Thymus (tissue), 11 donors: ENCODE measurements at regions not wholly inside any gene's neighbourhood (a gene's known extent, or its start where the extent isn't known, plus 50 kb on each side); places are given as distances from the start of the nearest gene placed in this dataset.
"Not testable (repeated sequence)": the region's sequence is repeated elsewhere in the genome, so short reads cannot be mapped to it uniquely, and the experiment has no call there.

ENCODE experiments used
- DNase-seq, 9 donors: peaks; one replicate each; pipeline ENCODE4 v3.0.0-alpha.2; 2013; ENCODE audit warnings: low spot score in 9 of 9, low read depth in 6 of 9, missing footprints in 1 of 9
- H3K27ac ChIP-seq, 2 donors: one replicate each; pipeline ENCODE4 v1.5.1; 2013; ENCODE audit warnings: control low read depth in 1 of 2, low read depth in 1 of 2, low read length in 1 of 2, mild to moderate bottlenecking in 1 of 2, moderate library complexity in 1 of 2
- H3K27me3 ChIP-seq, 2 donors: one replicate each; pipeline ENCODE4 v1.5.1; 2013; ENCODE audit warnings: low read length in 1 of 2; ENCODE audit not compliant: control insufficient read depth in 2 of 2, insufficient read depth in 1 of 2
- H3K36me3 ChIP-seq, 2 donors: one replicate each; pipeline ENCODE4 v1.5.1; 2013; ENCODE audit warnings: low read length in 1 of 2, mild to moderate bottlenecking in 1 of 2, moderate library complexity in 1 of 2; ENCODE audit not compliant: control insufficient read depth in 2 of 2, insufficient read depth in 2 of 2
- H3K4me1 ChIP-seq, 2 donors: one replicate each; pipeline ENCODE4 v1.5.1; 2013; ENCODE audit warnings: low read length in 2 of 2; ENCODE audit not compliant: control insufficient read depth in 2 of 2, insufficient read depth in 2 of 2
- H3K4me3 ChIP-seq, 2 donors: one replicate each; pipeline ENCODE4 v1.5.1; 2013; ENCODE audit warnings: low read length in 2 of 2, control low read depth in 1 of 2, mild to moderate bottlenecking in 1 of 2
- H3K9me3 ChIP-seq, 2 donors: one replicate each; pipeline ENCODE4 v1.5.1; 2013; ENCODE audit warnings: low read length in 1 of 2, mild to moderate bottlenecking in 1 of 2; ENCODE audit not compliant: control insufficient read depth in 2 of 2, insufficient read depth in 1 of 2
- WGBS: extraction: QIAGEN DNeasy Blood & Tissue Kit; methylation state at CpG from one replicate; pipeline ENCODE4 v1.1.7; 2013; 5-methylcytosine and 5-hydroxymethylcytosine counted together
- donor health status: healthy.

- H3K4me3 ChIP-seq, H3K27ac ChIP-seq, H3K4me1 ChIP-seq, DNase-seq, H3K9me3 ChIP-seq, H3K36me3 ChIP-seq, H3K27me3 ChIP-seq: not testable (repeated sequence)
Observed at GRCh38 chr2:87653373-87653772, 94.5 kb upstream of the PLGLB2 start.

GRCh38 chr2:87654136-87654814 is 93.6 kb upstream of the PLGLB2 start:
- H3K4me3 ChIP-seq, H3K27me3 ChIP-seq, H3K9me3 ChIP-seq, H3K27ac ChIP-seq, H3K36me3 ChIP-seq, DNase-seq, H3K4me1 ChIP-seq: not testable (repeated sequence)
- WGBS: 88% methylated on average over 6 of the region's 7 CpGs

- not testable (repeated sequence) for H3K27me3 ChIP-seq, H3K27ac ChIP-seq, DNase-seq, H3K9me3 ChIP-seq, H3K4me1 ChIP-seq, H3K4me3 ChIP-seq, H3K36me3 ChIP-seq
- WGBS: 83% methylated on average over 1 of the region's 2 CpGs
Observed at GRCh38 chr2:87657915-87658314, 90.0 kb upstream of the PLGLB2 start.

GRCh38 chr2:87658357-87658756 is 89.5 kb upstream of the PLGLB2 start:
- DNase-seq, H3K27ac ChIP-seq, H3K4me3 ChIP-seq, H3K9me3 ChIP-seq, H3K27me3 ChIP-seq, H3K36me3 ChIP-seq, H3K4me1 ChIP-seq: not testable (repeated sequence)
- WGBS: 96% methylated on average over 3 of the region's 7 CpGs

GRCh38 chr2:87658976-87659375 is 88.9 kb upstream of the PLGLB2 start:
- not testable (repeated sequence) for H3K36me3 ChIP-seq, DNase-seq, H3K27me3 ChIP-seq, H3K4me3 ChIP-seq, H3K27ac ChIP-seq, H3K4me1 ChIP-seq, H3K9me3 ChIP-seq
- WGBS: 95% methylated on average over 5 of the region's 6 CpGs

GRCh38 chr2:87660164-87660563 is 87.7 kb upstream of the PLGLB2 start:
- not testable (repeated sequence) for H3K36me3 ChIP-seq, DNase-seq, H3K9me3 ChIP-seq, H3K4me1 ChIP-seq, H3K27me3 ChIP-seq, H3K27ac ChIP-seq, H3K4me3 ChIP-seq
- 98% methylated on average over 9 of the region's 10 CpGs for WGBS

- 86% methylated on average over 9 of the region's 10 CpGs for WGBS
- DNase-seq: not testable (repeated sequence)
Observed at GRCh38 chr2:87662316-87663290, 85.3 kb upstream of the PLGLB2 start.

GRCh38 chr2:87663347-87663746 is 84.5 kb upstream of the PLGLB2 start:
- DNase-seq, H3K4me3 ChIP-seq, H3K27ac ChIP-seq, H3K36me3 ChIP-seq, H3K27me3 ChIP-seq, H3K4me1 ChIP-seq, H3K9me3 ChIP-seq: not testable (repeated sequence)

More at GRCh38 chr2:87662316-87663290, 85.3 kb upstream of the PLGLB2 start:
- not testable (repeated sequence) for H3K4me1 ChIP-seq, H3K36me3 ChIP-seq, H3K9me3 ChIP-seq, H3K4me3 ChIP-seq, H3K27ac ChIP-seq, H3K27me3 ChIP-seq

GRCh38 chr2:87667027-87667426 is 80.9 kb upstream of the PLGLB2 start:
- not testable (repeated sequence) for H3K4me1 ChIP-seq, H3K4me3 ChIP-seq

More at GRCh38 chr2:87667027-87667426, 80.9 kb upstream of the PLGLB2 start:
- not testable (repeated sequence) for H3K27ac ChIP-seq, H3K27me3 ChIP-seq, H3K9me3 ChIP-seq, H3K36me3 ChIP-seq, DNase-seq
